MM.1S (cell line): ENCODE measurements at regions not wholly inside any gene's neighbourhood (a gene's known extent, or its start where the extent isn't known, plus 50 kb on each side); places are given as distances from the start of the nearest gene placed in this dataset.

Experiments
- DNase-seq: peaks from one replicate; pipeline ENCODE4 v3.0.0-alpha.2; 2015
- H2AFZ ChIP-seq: fragments of 300-600 bp; sonication (generic); 2 replicates; pipeline ENCODE4 v1.6.0; 2016; ENCODE audit warnings: antibody characterized with exemption, low read length
- H3F3A ChIP-seq: fragments of 300-600 bp; sonication (generic); 2 replicates; pipeline ENCODE4 v1.6.1; 2016; ENCODE audit warnings: mild to moderate bottlenecking, antibody characterized with exemption, low read length, moderate library complexity, mixed read lengths; ENCODE audit not compliant: insufficient read depth
- H3K27ac ChIP-seq: fragments of 300-600 bp; sonication (generic); 2 replicates; pipeline ENCODE4 v1.5.1; 2016; ENCODE audit warnings: mild to moderate bottlenecking, low read length
- H3K27me3 ChIP-seq: fragments of 300-600 bp; sonication (generic); replicated peaks from 2 replicates; pipeline ENCODE4 v1.6.0; 2016; ENCODE audit warnings: low read length; ENCODE audit not compliant: insufficient read depth
- H3K36me3 ChIP-seq: fragments of 300-600 bp; sonication (generic); replicated peaks from 2 replicates; pipeline ENCODE4 v1.6.1; 2016; ENCODE audit warnings: mild to moderate bottlenecking, low read length, mixed read lengths; ENCODE audit not compliant: insufficient read depth
- H3K4me1 ChIP-seq: fragments of 300-600 bp; sonication (generic); 2 replicates; pipeline ENCODE4 v1.6.1; 2016; ENCODE audit warnings: low read length, mixed read lengths
- H3K4me2 ChIP-seq: fragments of 300-600 bp; sonication (generic); 2 replicates; pipeline ENCODE4 v1.6.0; 2016; ENCODE audit warnings: low read depth, low read length
- H3K4me3 ChIP-seq: fragments of 300-600 bp; sonication (generic); 2 replicates; pipeline ENCODE4 v1.5.1; 2016; ENCODE audit warnings: low read length, mixed read lengths
- H3K79me2 ChIP-seq: fragments of 300-600 bp; sonication (generic); 2 replicates; pipeline ENCODE4 v1.6.1; 2016; ENCODE audit warnings: mixed run types, low read length, mixed read lengths
- H3K9ac ChIP-seq: fragments of 300-600 bp; sonication (generic); 2 replicates; pipeline ENCODE4 v1.6.1; 2016; ENCODE audit warnings: low read length, mixed read lengths
- H3K9me2 ChIP-seq: fragments of 300-600 bp; sonication (generic); replicated peaks from 2 replicates; pipeline ENCODE4 v1.6.1; 2016; ENCODE audit warnings: mild to moderate bottlenecking, low read length, mixed read lengths; ENCODE audit not compliant: insufficient read depth
- H3K9me3 ChIP-seq: fragments of 300-600 bp; sonication (generic); replicated peaks from 2 replicates; pipeline ENCODE4 v1.6.1; 2016; ENCODE audit warnings: mild to moderate bottlenecking, low read length, mixed read lengths; ENCODE audit not compliant: insufficient read depth
- H4K20me1 ChIP-seq: fragments of 300-600 bp; sonication (generic); 2 replicates; pipeline ENCODE4 v1.6.1; 2016; ENCODE audit warnings: mild to moderate bottlenecking, low read length, moderate library complexity, mixed read lengths; ENCODE audit not compliant: insufficient read depth
- EZH2 ChIP-seq: fragments of 300-600 bp; sonication (generic); optimal IDR thresholded peaks from 2 replicates; pipeline ENCODE3; 2017; ENCODE audit warnings: low read depth, mild to moderate bottlenecking, antibody characterized with exemption, low read length, mixed read lengths
- EZH2phosphoT487 ChIP-seq: fragments of 300-600 bp; sonication (generic); IDR thresholded peaks from 2 replicates; pipeline ENCODE4 v1.6.1; 2018; ENCODE audit warnings: antibody characterized with exemption, low read length
- TF ChIP-seq, protein P1 (sequence below): fragments of 300-600 bp; sonication (generic); IDR thresholded peaks from 2 replicates; pipeline ENCODE4 v1.5.1; 2016; ENCODE audit warnings: antibody characterized with exemption, low read length, mixed read lengths

- Histone ChIP-seq H3K4me1 (peaks cover 4% of the 10 kb centered on the region), H3K9ac (no peak overlapping the region), H2AFZ (no peak overlapping the region), H3K79me2 (no peaks in the 10 kb centered on the region), H3K27me3 (no peaks in the 10 kb centered on the region), H3K9me2 (no peaks in the 10 kb centered on the region), H3K4me2 (no peak overlapping the region), H4K20me1 (no peaks in the 10 kb centered on the region), H3K36me3 (no peaks in the 10 kb centered on the region), H3K4me3 (no peak overlapping the region), H3K27ac (no peak overlapping the region), H3F3A (no peaks in the 10 kb centered on the region), H3K9me3 (no peaks in the 10 kb centered on the region)
- no peak for DNase-seq
- no peak for TF ChIP-seq EZH2phosphoT487
- TF ChIP-seq, protein P1, sequence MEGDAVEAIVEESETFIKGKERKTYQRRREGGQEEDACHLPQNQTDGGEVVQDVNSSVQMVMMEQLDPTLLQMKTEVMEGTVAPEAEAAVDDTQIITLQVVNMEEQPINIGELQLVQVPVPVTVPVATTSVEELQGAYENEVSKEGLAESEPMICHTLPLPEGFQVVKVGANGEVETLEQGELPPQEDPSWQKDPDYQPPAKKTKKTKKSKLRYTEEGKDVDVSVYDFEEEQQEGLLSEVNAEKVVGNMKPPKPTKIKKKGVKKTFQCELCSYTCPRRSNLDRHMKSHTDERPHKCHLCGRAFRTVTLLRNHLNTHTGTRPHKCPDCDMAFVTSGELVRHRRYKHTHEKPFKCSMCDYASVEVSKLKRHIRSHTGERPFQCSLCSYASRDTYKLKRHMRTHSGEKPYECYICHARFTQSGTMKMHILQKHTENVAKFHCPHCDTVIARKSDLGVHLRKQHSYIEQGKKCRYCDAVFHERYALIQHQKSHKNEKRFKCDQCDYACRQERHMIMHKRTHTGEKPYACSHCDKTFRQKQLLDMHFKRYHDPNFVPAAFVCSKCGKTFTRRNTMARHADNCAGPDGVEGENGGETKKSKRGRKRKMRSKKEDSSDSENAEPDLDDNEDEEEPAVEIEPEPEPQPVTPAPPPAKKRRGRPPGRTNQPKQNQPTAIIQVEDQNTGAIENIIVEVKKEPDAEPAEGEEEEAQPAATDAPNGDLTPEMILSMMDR, result no peak
- TF ChIP-seq EZH2, result no peak
Observed at GRCh38 chr4:18198653-18199052, 177.1 kb upstream of the LCORL start.

DNA sequence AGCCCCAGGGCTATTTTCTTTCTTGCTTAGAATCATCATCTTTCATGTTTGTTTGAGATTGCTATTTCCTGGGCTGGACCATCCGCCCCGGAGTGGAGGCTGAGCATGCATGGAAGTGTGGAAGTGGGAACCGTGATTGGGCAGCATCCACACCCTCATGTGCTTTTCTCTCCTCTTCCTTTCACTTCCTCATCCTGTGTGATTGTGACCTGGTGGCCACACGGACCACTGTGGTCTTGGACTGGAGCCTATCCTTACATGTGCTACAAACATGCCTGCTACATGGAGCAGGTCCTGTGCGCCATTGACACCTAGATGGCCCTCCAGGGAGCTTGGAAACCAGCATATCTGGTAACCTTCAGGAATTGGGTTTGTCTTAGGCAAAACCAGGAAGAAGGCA, 175.9 kb upstream of the LCORL start:
- Histone ChIP-seq H3K9ac (no peak overlapping the region), H3K79me2 (no peaks in the 10 kb centered on the region), H3K4me1 (no peaks in the 10 kb centered on the region), H2AFZ (no peak overlapping the region), H3K36me3 (no peaks in the 10 kb centered on the region), H3K9me3 (no peaks in the 10 kb centered on the region), H3F3A (no peaks in the 10 kb centered on the region), H3K27ac (no peak overlapping the region), H4K20me1 (no peaks in the 10 kb centered on the region), H3K27me3 (no peaks in the 10 kb centered on the region), H3K9me2 (no peaks in the 10 kb centered on the region), H3K4me2 (no peak overlapping the region), H3K4me3 (no peak overlapping the region)
- TF ChIP-seq, protein P1, result no peak
- TF ChIP-seq EZH2 (no peak), EZH2phosphoT487 (no peak)
- no peak for DNase-seq

DNA sequence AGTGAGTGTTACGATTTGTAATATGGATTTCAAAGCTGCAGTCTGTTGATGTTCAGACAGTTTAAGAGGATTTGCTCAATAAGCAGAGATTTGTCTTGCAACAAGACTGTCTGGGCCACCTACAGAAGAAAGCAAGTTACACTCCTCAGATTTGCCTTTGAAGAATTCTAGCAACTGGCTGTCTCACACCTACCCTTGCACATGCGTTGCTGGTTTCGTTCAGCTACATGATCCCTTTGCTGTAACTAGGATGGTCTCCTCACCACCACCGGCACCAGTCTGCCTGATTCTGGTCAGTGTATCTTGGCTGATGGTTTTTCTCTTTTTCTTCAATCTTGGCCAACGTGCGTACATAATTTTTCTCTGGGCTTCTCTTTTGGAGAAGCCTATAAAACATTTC, 172.7 kb upstream of the LCORL start:
- no peaks in the 10 kb centered on the region for H3K4me1 ChIP-seq
- TF ChIP-seq, protein P1, result no peak
- no peak for TF ChIP-seq EZH2
- no peak for TF ChIP-seq EZH2phosphoT487
- no peaks in the 10 kb centered on the region for H3K9me3 ChIP-seq
- no peak overlapping the region for H3K9ac ChIP-seq
- no peaks in the 10 kb centered on the region for H3K9me2 ChIP-seq
- H4K20me1 ChIP-seq, result no peaks in the 10 kb centered on the region
- H3K4me2 ChIP-seq, result no peak overlapping the region
- H3K27ac ChIP-seq, result no peak overlapping the region
- no peak for DNase-seq
- H3K36me3 ChIP-seq, result no peaks in the 10 kb centered on the region
- H2AFZ ChIP-seq, result no peak overlapping the region
- H3K4me3 ChIP-seq, result no peak overlapping the region
- H3K27me3 ChIP-seq, result no peaks in the 10 kb centered on the region
- no peaks in the 10 kb centered on the region for H3F3A ChIP-seq
- no peaks in the 10 kb centered on the region for H3K79me2 ChIP-seq

GRCh38 chr4:18192901-18193300, 171.3 kb upstream of the LCORL start:
- Histone ChIP-seq H3K27me3 (no peaks in the 10 kb centered on the region), H3K4me1 (no peaks in the 10 kb centered on the region), H3K4me3 (no peak overlapping the region), H3K79me2 (no peaks in the 10 kb centered on the region), H3F3A (no peaks in the 10 kb centered on the region), H4K20me1 (no peaks in the 10 kb centered on the region), H3K4me2 (no peak overlapping the region), H3K36me3 (no peaks in the 10 kb centered on the region), H3K9me2 (no peaks in the 10 kb centered on the region), H3K27ac (no peak overlapping the region), H2AFZ (no peak overlapping the region), H3K9ac (no peak overlapping the region), H3K9me3 (no peaks in the 10 kb centered on the region)
- no peak for DNase-seq
- TF ChIP-seq EZH2phosphoT487 (no peak), EZH2 (no peak)
- TF ChIP-seq, protein P1, result no peak
